HL-60 (cell line): ENCODE measurements at regions not wholly inside any gene's neighbourhood (a gene's known extent, or its start where the extent isn't known, plus 50 kb on each side); places are given as distances from the start of the nearest gene placed in this dataset.

ENCODE experiments used
- CTCF ChIP-seq: IDR thresholded peaks from one replicate; pipeline ENCODE4 v1.5.1; 2011; ENCODE audit warnings: low read length, control low read depth, inconsistent platforms; ENCODE audit not compliant: insufficient read depth
- POLR2AphosphoS5 ChIP-seq: IDR thresholded peaks from 2 replicates; pipeline ENCODE4 v1.6.1; 2012; ENCODE audit warnings: low read depth
- REST ChIP-seq: IDR thresholded peaks from 2 replicates; pipeline ENCODE4 v1.6.1; 2012; ENCODE audit warnings: low read depth; ENCODE audit not compliant: insufficient replicate concordance
- SPI1 ChIP-seq: IDR thresholded peaks from 2 replicates; pipeline ENCODE4 v1.6.1; 2012; ENCODE audit warnings: low read depth, mild to moderate bottlenecking, borderline replicate concordance

GRCh38 chr7:91323626-91324158, 59.5 kb downstream of the FZD1 start:
- TF ChIP-seq SPI1 (no peak), REST (no peak), POLR2AphosphoS5 (no peak), CTCF (no peak)
